Liver (tissue), 3 donors: ENCODE measurements at regions not wholly inside any gene's neighbourhood (a gene's known extent, or its start where the extent isn't known, plus 50 kb on each side); places are given as distances from the start of the nearest gene placed in this dataset.

Source experiments
- CTCF ChIP-seq: fragments of 150-350 bp; IDR thresholded peaks from 2 replicates; pipeline ENCODE4 v1.5.1; 2017; ENCODE audit warnings: improper control_type of control experiment, low read depth, low read length; ENCODE audit not compliant: missing input control
- GABPA ChIP-seq, 2 donors: IDR thresholded peaks in 1 of 2; conservative IDR thresholded peaks in 1 of 2; 2 replicates each; pipeline ENCODE4 v1.6.1; 2016; ENCODE audit warnings: antibody characterized with exemption in 2 of 2, mild to moderate bottlenecking in 1 of 2, moderate library complexity in 1 of 2
- JUND ChIP-seq, 2 donors: IDR thresholded peaks; 2 replicates each; pipeline ENCODE4 v1.6.1; 2016; ENCODE audit warnings: antibody characterized with exemption in 2 of 2
- RAD21 ChIP-seq, 2 donors: IDR thresholded peaks; 2 replicates each; pipeline ENCODE4 v1.6.1; 2016; ENCODE audit warnings: antibody characterized with exemption in 2 of 2, mild to moderate bottlenecking in 2 of 2
- REST ChIP-seq: IDR thresholded peaks from 2 replicates; pipeline ENCODE4 v1.6.1; 2016; ENCODE audit warnings: antibody characterized with exemption, mild to moderate bottlenecking
- RXRA ChIP-seq, 2 donors: IDR thresholded peaks; 2 replicates each; pipeline ENCODE4 v1.6.1; 2017 to 2018; ENCODE audit warnings: antibody characterized with exemption in 2 of 2, mild to moderate bottlenecking in 1 of 2
- YY1 ChIP-seq: IDR thresholded peaks from 2 replicates; pipeline ENCODE4 v1.6.1; 2016; ENCODE audit warnings: antibody characterized with exemption, mild to moderate bottlenecking
- TF ChIP-seq, protein P1 (sequence below): IDR thresholded peaks from 2 replicates; pipeline ENCODE4 v1.6.1; 2016; ENCODE audit warnings: antibody characterized with exemption
- donor health status: healthy.
- donor health status: healthy.

DNA sequence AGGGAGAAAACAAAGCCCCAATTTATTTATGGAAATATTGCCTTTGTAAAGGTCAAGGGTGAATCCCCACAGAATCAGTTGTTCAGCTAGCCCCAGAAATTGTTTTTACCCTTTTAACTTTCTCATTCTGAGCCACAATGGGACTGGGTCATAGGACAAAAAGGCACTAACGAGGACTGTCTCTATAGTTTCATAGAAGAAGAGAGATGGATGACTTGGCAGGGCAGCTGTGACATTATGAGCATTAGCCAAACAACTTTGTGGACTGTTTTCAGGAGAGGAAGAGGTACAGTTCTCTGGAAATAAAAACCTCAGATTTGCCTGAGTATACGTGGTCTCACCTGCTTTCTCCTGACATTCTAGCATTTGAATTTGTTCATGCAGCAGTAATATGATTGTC is 1155.8 kb upstream of the CHAC2 start:
- TF ChIP-seq JUND (IDR thresholded peaks at IDR 0.05), result no peak
- no peak for TF ChIP-seq REST
- TF ChIP-seq CTCF, result no peak
- no peak for TF ChIP-seq RAD21 (IDR thresholded peaks at IDR 0.05)
- no peak for TF ChIP-seq GABPA (IDR thresholded peaks at IDR 0.05 in 1 of 2, conservative IDR thresholded peaks at IDR 0.05 in 1 of 2)
- TF ChIP-seq, protein P1, sequence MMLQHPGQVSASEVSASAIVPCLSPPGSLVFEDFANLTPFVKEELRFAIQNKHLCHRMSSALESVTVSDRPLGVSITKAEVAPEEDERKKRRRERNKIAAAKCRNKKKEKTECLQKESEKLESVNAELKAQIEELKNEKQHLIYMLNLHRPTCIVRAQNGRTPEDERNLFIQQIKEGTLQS, result no peak
- no peak for TF ChIP-seq YY1
- TF ChIP-seq RXRA (IDR thresholded peaks at IDR 0.05), result no peak
